CD4-positive, alpha-beta T cell treated with Interleukin-2 at 100 ng/mL for 4 hours (primary cell): ENCODE measurements at regions not wholly inside any gene's neighbourhood (a gene's known extent, or its start where the extent isn't known, plus 50 kb on each side); places are given as distances from the start of the nearest gene placed in this dataset.
"Not testable (repeated sequence)": the region's sequence is repeated elsewhere in the genome, so short reads cannot be mapped to it uniquely, and the experiment has no call there.

Experiments used
- DNase-seq: peaks from one replicate; pipeline ENCODE4 v3.0.0-alpha.2; 2020; ENCODE audit warnings: low spot score

DNA sequence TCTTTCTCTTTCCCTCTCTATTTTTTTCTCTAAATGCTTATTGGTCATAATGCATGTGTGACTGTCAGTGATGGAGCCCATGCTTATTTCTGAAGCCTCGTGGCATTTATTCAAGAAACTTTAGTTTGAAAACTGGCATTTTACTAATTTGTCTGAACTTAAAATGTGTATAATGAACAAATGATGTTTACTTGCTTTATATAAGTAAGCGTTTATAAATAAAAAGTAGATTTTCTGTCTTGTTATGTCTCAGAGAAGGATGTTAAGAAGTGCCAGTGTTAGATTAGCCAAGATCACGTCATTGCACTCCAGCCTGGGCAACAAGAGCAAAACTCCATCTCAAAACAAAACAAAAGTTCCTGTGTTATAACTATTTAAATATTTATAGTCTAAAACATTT is 1568.1 kb downstream of the EFNB2 start:
- no peak for DNase-seq

DNA sequence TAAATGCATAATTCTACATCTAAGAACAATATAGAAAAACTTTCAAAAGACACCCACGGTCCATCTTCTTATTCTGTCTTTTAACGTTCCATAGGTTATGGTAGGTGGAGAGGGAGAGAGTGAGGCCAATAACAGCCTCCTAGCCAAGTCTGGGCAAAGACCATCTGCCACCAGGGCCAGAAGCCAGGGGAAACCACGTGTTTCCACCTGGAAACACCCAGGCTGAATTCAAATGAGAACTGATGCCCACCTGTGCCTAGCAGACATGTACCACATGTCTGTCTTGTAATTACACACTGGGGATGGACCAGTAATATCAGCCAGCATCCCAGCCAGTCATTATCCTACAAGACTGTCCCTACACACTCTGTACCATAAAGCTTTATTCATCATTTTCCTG is 1573.1 kb downstream of the EFNB2 start:
- no peak for DNase-seq

DNA sequence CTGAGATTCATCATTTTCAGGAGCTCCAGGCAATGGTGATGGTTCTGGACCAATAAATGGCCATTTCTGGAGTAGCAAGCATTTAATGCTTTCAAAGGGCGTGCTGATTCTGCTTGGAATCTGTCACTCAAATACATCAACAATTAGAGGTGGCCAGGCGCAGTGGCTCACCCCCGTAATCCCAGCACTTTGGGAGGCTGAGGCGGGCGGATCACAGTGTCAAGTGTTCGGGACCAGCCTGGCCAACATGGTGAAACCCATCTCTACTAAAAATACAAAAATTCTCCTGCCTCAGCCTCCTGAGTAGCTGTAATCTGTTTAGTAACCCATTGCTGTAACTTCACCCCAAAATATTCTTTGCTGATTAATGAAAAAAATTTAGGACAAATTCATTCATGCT is 1574.2 kb downstream of the EFNB2 start:
- DNase-seq = no peak

DNA sequence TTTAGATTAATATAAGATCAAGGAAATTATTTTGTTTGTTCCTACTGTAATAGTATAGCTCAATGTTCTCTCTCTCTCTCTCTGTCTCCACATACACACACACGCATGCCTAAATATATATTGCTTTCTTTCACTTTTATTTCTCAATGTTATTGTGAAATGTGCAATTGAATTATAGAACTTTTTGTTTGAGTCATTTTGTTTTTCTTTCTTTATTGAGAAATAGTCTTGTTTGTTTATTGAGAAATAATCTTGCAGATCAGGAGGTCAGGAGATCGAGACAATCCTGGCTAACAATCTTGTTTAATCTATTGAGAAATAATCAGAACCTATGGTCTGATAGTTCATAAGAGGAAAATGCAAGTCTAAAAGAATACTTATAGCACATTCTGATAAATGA is 1581.3 kb downstream of the EFNB2 start:
- DNase-seq = no peak

DNA sequence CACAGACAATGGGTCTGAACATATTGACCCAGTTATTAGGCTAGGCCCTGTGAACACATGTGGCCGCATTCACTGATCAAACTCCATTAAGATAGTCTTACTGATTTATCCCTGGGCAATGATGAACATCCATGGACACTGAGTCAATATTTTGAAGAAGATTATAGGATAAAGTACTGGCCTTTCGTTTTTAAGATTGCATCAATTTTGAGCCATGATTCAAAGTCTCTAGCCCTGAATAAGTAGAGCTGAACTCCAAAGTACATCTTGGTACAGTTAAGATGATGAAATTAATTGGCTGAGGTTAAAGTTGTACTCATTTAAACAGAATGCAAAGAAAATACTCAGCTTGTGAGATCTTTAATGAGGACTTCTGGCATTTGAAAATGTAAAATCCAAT is 1581.9 kb downstream of the EFNB2 start:
- DNase-seq = no peak

DNA sequence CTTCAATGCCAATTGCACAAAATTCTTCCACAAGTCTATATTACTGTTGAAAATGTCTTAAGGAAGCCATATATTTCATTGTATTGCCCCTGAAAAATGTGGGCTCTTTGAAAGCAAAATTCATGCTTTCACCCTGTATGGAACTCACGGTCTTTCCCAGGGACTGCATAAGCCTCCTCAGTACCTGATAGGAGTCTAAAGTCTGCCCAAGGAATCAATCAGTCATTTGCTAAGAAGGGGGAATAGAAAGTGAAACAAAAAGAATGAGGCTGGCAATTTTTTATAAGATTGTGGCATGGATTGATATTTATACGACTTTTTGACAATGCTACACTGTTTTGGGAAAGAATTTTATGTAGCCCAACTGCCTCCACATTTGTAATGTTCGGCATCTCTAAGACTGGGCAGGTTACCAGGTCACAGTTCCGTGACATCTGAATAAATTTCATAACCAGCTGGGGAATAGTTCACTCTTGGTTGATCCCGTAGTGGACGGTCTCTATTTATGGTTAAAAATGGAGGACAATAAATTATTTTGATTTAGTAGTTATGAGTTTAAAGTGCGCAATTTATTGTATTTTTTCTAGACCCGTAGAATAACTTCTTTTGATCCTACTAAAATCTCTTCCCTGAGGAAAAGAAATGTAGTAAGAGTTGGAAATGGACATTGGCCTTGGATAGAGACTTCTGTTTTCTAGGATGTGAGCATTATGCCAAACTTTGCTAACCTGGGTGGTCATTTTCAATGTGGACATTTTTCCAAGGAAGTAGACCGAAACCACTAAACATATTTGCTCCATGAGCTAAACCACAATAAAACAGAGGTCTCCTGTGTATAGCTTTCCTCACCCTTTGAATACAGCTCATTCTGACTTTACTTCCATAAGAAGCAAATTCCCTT is 1585.4 kb downstream of the EFNB2 start:
- no peak for DNase-seq

DNA sequence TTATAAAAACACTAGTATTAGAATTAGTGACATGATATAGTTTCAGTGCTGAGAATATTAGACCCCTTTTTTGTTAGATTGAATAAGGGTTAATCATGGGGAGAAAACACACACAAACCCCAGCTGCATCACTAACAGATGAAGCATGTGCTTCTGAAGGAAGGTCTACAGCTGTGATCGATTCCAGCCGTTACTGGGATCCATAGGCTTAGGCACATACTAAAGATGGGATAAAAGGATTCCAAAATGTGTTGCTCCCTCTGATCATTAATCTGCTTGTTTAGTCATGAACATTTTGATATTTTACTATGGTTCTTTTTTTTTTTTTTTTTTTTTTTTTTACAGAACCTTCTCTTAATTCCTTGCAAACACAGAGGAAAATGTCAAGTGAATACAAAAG is 1591.3 kb downstream of the EFNB2 start:
- no peak for DNase-seq

DNA sequence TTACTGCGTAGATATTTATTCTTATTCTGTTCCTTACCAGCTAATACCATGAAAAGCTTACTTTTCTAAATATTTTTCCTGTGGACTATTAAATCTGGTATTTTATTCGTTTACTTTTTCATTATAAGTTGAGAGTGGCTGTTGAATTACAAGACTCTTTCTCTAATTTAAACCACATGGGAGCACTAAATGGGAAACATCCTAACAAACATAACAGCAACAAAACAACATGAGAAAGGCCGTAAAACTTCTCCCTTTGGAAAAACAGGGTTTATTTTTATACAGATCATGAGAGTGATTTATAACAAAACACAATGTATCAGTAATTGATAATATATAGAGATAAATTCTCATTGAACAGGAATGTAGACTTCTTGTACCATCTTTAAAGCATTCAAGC is 1592.1 kb downstream of the EFNB2 start:
- DNase-seq = no peak

DNA sequence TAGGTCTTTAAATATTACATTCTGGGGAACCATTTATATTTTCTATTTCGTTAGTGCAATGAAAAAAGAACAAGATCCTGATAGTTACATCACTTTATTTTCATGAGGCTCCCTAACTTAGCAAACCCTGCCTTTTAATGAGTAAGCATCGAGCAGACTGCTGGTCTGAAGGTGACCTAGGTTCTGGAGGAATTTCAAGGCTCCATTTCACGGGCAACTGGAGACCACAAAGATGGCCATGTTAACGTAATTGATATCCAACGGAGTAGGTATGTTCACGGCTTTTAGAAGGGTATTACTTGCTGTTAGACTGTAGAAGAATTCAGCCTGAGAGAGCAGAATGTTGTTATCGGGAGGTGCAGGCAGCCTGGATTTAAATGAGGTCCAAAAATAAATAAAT is 1597.6 kb downstream of the EFNB2 start:
- DNase-seq = no peak

DNA sequence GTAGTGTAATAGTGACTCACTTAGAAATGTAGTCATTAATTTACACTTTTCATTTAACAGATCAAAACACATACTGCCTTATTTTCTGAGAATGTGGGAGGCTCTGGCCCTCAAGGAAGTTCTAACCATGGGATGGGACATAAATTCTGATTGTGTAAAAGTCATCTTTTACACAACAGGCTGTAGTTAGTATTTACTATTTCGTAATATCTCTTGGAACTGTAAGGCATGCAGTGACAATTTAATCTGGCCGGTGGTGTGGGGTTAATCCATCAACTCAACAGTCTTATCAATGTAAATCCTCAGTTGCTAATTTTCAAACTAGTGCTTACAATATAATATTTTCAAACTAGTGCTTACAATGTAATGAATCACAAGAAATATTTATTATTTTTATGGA is 1599.2 kb downstream of the EFNB2 start:
- no peak for DNase-seq

DNA sequence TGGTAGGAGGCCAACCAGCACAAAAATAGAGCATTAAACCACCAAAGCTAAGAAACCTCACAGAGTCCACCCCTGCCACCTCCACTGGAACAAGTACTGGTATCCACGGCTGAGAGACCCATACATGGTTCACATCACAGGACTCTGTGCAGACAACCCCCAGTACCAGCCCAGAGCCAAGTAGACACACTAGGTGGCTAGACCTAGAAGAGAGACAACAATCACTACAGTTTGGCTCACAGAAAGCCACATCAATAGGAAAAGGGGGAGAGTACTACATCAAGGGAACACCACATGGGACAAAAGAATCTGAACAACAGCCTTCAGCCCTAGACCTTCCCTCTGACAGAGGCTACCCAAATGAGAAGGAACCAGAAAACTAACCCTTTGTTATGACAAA is 1614.9 kb downstream of the EFNB2 start:
- DNase-seq = not testable (repeated sequence)

DNA sequence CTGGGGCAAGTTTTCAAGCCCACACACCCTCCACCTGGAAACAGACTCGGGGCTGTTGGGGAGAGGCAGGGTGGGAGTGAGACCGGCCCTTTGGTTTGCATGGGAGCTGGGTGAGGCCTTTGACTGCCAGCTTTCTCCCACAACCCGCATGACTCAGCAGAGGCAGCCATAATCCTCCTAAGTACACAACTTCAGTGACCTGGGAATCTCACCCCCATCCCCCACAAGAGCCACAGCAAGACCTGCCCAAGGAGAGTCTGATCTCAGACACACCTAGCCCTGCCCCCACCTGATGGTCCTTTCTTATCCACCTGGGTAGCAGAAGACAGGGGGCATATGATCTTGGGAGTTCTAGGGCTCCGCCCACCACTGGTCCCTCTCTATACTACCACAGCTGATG is 1615.4 kb downstream of the EFNB2 start:
- DNase-seq = no peak

DNA sequence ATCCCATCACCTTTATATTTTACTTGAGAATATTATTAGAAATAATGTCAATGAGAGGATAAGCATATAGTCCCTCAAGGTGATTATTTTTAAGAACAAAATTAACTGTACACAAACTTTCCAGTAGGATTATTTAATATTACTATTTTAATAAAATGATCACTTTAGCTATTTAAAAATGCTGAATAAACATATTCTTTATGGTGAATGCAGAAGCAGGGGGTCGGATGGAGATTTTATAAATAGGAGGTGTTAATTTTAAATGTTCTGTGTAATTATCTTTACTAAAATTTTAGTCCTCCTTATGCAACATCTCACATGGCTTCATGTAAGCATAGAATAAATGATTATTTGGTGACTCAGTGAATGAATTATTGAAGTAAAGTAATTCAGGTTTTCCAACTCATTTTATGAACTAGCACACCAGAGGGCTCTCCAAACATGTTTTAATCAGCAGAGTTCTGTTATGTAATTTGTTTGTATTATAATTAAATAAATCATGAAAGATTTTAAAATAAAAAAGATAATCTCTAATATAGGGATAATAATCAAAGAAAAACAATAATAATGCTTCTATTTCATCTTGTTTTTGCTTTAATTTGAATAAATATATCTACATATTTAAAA is 1635.2 kb downstream of the EFNB2 start:
- DNase-seq = no peak

DNA sequence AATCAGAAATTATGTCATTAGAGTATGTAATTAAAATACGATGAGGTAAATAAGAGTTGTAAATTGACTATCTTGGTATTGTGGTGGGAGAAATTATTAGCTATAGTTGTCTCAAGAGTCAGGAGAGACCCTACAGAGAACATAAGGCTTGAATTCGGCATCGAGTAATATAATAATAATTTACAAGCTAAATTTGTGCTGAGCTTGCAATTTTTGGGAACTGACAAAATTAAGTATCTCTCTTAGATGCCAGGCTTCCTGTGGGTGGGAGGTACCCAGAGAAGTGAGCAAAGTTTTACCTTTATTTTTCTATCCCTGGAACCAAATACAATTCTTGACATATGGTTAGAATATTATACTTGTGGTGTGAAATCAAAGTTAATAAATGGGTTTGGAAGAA is 1637.0 kb downstream of the EFNB2 start:
- no peak for DNase-seq

DNA sequence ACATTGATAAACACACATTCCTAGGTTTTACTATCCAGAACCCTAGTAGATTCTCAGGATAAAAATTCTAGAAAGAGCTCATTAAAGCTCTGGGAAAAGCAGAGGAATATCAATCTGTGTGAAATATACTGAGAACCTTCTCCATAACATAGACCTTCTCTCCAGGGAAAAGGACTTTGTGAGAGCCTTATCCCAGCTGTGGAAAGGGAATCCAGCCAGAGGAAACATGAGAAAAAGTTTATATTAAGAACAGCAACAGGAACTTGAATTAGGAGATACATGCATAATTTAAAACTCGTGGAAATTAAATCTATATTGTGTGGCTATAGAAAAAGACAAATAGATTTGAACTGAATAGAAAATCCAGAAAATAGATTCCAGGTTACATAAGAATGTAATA is 1639.9 kb downstream of the EFNB2 start:
- DNase-seq = no peak

DNA sequence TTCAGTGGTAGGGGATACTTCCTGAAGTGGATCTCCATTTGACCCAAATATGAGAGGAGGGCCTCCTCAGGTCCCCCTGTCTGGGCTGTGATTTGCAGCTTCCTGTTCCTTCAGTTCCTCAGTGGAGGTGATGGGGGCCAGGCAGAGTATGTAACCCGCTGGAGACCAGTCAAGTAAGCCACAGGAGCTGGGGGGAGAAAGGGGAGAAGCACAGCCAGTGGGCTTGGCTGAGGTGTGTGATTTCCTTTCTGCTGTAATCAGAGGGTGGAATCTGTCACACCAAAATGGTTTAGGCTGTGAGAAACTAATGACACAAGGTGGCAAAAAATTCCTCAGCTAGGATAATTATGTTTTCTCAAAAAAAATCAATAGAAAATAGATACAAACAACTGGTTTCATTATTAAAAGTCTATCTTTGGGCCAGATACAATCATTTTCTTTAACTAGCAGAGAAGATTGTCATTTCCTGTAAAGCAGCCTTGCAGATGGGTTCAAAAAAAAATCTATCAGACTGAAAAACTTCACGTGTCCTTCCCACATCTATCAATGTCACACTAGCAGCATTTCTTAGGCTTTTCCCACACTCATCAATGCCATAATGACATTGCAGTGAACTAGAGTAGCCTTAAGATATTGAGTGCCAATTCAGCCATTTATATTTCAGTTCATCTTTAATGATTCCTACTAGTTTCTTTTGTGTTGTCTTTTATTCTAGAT is 1660.3 kb downstream of the EFNB2 start:
- no peak for DNase-seq

DNA sequence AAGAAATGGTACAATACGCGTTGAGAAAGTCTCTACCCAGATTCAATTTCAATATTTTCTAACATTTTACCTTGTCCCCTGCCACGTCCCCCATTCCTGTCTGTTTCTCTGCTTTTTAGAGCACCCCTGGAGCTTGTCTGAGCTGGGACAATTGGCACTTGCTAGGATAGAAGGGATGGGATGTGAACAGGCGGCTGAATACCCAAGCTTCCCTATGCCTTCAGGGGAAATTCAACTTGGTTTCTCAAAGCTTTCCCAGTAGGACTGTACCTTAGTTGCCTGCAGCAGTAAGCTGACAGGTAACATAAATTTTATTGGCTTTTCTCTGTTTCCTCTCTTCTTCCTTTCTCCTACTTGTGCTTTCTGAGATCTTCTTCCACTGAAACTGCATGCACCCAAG is 1663.3 kb downstream of the EFNB2 start:
- no peak for DNase-seq

DNA sequence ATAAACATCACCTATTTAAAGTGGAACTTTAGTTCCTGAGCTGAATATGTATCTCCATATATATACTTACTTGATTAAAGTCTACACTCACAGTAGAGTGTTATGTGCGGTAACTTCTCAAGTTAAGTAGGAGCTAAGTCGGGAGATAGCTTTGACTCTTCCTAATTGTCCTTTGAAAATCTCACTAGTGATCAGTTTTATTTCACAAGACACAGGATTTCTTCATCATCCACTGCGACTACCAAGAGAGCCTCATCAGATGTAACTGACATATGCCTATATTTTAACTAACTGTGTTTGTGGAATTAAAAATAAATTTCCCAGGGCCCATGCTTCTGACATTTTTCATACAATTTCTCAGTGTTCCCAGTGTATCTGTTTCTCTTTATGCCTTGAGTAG is 1664.0 kb downstream of the EFNB2 start:
- DNase-seq = no peak

DNA sequence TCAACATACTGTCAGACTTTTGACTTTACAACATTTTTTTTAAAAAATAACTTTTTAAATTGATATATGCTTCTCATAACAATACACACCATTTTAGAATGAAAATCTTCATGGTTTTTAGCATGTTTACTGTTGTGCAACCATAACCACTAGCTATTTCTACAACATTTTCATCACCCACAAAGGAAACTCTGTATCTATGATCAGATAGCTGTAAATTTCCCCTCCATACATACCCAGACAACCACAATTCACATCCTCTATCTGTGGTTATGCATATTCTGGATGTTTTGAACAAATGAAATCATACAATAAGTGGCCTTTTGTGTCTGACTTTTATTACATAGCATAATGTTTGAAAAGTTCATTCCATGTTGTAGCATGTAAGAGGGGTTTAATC is 1666.0 kb downstream of the EFNB2 start:
- DNase-seq = no peak

DNA sequence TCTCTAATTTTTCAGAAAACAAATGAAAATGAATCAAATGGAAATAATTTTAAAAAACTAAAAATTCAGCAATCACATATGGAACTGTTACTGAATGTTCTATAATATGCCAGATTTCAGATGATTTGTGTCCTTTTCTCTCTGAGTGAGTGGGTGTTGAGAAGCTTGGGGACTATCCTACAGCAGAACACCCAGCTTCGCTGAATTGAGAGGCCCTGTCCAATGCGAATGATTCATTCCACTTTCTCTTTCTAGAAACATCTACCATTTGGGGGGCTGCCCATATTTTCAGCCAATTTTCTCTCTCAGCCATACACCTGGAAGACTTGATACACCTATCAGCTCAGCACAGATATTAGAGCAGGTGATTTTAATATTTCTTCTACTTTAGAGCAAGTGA is 1666.7 kb downstream of the EFNB2 start:
- no peak for DNase-seq

DNA sequence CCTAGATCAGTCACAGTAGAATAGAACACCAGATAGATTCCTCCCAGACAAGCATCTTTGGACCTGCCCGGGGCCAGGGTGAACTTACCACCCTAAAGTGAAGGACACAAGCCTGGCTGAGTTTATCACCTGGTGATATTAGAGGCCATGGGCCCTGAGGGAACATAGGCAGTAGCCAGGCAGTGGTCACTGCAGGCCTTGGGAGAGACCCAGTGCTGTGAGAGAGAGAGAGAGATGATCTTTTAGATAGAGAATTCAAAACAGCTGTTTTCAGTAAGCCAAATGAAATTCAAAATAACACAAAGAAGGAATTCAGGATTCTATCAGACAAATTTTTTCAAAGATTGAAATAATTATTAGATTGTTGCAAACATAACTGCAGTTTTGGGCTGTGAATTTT is 1679.9 kb downstream of the EFNB2 start:
- no peak for DNase-seq

DNA sequence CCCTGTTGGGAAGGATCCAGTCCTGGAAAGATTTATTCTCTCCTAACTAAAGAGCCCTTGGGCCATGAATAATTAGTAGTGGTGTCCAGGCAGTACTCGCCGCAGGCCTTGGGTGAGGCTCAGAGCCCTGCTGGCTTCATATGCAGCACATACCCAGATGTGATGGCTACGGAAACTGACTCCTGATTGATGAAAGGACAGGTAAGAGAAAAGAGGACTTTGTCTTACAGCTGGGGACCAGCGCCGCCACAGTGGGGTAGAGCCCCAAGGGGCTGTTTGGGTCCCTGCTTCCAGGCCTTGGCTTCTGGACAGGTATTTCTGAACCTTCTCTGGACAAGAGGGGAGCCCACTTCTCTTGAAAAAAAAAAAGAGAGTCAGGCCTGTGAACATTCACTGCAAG is 1680.8 kb downstream of the EFNB2 start:
- no peak for DNase-seq

DNA sequence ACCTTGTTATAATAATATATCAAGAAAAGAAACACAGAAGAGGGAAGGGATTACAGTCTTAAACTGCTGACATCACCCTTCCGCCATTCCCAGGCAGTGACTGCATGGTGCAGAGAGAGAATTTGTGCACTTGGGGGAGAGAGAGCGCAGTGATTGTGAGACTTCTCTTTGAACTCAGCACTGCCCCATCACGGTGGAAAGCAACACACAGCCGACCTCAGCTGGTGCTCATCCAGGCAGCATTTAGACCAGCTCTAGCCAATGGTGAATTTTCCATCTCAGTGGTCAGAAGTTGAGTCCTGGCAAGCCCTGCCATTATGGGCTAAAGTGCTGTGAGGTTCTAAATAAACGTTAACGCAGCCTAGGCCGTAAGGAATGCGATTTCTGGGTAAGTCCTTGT is 1681.5 kb downstream of the EFNB2 start:
- DNase-seq = no peak
